GM18867 (cell line): ENCODE measurements at regions not wholly inside any gene's neighbourhood (a gene's known extent, or its start where the extent isn't known, plus 50 kb on each side); places are given as distances from the start of the nearest gene placed in this dataset.
A peak's percentile ranks its signal among the peaks of the same experiment; 100 is the strongest.
"Not testable (repeated sequence)": the region's sequence is repeated elsewhere in the genome, so short reads cannot be mapped to it uniquely, and the experiment has no call there.

Experiments used
- ATAC-seq: cut with Tn5 transposase; IDR thresholded peaks from one replicate; pipeline ENCODE4 v1.9.1; 2021; ENCODE audit warnings: mild to moderate bottlenecking, moderate library complexity; ENCODE audit not compliant: unreplicated experiment

DNA sequence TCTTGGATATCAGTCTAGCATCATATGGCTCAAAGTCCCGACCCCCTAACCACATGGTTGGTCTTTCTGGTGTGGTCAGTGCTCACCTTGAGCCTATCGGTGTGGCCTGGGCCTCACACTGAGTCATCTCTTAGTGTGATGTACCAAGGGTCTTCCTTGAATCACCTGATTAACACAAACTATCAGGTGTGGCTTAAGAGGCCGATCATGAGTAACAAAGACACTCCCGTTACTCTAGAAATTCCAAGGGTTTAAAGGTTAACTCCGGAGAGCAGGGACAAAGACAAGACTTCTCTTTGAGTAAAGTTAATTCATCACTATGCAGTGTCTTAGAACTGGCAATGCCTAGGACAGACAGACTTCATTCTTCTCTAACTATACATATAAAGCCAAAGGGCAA is 52.3 kb upstream of the ARMC3 start:
- no peak for ATAC-seq

DNA sequence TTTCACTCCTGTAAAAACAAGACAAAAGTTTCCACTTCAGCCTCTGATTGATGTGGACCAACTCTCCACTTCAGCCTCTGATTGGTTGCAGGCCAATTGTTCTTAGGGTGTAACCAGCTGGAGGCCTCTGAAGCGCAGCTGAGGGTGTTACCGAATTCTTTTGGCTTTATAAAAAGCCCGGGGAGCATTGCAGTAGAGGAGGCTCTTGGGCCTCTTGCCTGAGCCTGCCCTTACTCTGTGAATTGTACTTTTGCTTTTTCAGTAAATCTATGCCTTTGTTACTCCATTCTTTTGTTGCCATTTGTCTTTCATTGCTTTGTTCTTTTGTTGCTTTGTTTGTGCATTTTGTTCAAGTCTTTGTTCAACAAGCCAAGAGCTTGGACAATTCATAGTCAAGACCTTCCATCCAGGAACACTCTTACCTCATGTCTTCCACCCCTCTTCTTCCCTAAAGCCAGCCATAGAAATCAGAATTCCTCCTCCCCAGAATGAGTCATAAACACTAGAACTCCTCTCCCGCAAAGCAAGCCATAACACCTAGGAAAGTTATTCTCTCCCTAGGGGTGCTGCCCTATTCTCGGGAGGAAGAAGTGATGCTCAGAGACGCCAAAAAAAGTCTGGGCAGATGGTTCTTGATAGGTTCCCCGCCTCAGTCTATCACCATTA is 53.5 kb upstream of the ARMC3 start:
- ATAC-seq, result no peak

DNA sequence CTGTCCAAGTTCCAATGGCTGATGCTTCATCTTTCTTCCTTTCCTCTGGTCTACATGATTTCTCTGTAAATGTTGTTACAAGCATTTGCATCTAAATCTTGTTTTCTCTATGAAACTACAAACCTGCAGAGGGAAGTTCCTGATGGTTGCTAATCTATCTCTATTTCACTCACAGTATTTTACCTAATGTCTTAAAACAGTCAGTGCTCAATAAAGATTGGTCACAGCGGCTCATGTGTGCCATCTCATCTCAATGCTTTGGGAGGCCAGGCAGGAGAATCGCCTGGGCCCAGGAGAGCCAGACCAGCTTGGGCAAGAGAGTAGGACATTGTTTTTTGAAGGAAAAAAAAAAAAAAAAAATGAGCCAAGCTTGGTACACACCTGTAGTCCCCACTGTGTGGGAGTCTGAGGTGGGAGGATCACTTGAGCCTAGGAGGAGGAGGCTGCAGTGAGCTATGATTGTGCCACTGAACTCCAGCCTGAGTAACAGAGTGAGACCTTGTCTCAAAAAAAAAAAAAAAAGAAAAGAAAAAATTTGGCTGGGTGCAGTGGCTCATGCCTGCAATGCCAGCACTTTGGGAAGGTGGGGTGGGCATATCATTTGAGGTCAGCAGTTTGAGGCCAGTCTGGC is 71.3 kb upstream of the ARMC3 start:
- ATAC-seq, result peak; percentile 66

DNA sequence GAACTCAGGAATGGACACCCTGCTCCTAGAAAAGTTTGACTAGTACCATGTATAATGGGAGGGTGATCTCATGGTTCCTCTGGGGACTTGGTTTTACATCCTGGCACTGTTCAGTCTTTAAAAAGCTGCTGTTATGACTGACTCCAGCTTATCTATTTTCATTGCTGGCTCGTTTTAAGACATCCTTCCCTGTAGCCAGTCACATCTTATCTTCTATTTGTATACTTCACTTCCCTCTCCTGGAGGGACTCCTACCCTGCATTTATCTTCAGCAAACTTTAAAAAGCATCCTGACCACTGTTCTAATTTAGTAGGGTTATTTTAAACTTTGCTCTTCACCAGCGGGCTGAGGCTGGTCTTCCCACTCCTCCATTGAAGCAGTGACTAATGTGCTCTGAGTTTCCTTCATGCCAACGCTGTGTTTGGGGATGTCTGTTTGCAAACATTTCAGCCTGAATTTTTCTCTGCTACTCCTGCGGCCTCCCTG is 72.9 kb upstream of the ARMC3 start:
- no peak for ATAC-seq

DNA sequence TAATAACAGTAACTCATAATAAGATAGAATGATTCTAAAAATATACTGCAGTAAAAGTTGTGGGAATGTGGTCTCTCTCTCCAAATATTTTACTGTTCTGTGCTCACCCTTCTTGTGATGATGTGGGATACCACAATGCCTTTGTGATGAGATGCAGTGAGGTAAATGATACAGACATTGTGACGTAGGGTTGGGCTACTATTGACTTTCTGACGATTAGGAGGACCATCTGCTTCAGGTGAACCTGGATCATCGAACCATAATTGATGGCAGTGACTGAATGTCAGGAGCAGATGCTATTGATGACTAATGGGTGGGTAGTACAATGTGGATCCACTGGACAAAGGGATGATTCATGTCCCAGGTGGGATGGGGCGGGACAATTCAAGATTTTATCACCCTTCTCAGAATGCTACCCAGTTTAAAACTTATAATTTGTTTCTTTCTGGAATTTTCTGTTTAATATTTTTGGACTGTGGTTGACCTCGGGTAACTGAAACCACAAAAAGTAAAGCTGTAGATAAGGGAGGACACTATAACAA is 73.9 kb upstream of the ARMC3 start:
- no peak for ATAC-seq

DNA sequence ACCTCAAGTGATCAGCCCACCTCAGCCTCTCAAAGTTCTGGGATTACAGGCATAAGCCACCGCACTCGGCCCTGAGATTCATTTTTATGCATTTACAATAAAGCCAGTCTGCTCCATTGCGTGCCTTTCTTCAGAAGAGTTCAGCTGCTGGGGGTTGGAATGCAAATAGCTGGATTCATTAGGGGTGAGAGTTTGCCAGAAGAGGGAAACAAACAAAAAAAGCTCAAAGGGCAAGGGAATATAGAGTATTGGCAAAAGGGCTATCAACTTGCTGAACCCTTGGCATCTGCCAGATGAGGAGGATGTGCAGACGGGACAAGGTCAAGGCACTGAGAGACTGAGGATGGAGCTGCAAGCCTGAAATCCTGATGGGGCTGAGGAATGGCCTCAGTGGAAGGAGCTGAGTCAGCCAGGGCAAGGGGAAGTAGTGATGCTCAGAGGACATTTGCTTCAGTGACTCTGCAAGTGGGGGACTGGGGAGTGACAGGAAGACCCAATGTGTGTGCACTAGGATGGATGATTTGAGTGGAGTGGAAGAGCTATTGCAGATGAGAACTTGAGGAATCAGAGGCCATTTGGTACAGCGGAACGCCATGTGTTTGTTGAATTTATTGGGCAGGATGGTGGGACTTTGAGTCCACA is 75.0 kb upstream of the ARMC3 start:
- no peak for ATAC-seq

DNA sequence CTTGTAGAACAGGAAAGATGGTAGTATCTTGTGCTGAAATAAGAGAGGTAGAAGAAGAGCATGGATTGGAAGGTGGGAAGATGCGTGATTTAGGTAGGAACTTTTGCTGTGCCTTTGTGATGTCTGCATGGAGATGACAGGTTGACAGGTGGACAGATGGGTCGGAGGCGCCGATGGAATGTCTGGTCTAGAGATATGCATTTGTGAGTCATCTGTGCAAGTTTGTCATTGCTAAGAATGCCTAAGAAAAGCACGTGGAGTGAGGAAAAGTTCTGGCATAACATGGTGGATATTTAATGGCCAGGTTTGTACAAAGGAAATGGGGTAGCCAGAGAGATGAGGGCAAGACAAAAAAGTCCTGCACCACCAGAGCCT is 76.0 kb upstream of the ARMC3 start:
- ATAC-seq, result no peak

DNA sequence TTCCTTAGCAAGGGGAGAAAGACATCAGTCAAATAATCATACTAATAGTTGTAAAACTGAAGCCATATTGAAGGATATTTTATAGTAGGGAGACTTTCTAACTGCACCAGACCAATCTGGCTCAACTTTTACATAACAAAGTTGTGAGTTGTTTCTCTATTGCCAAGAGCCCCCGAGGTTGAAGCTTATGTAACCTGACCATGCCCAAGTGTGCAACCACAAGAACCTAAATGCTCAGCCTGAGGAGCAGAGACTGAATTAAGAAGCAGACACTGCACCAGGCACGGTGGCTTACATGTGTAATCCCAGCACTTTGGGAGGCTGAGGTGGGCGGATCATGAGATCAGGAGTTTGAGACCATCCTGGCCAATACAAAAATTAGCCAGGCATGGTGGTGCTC is 77.3 kb upstream of the ARMC3 start:
- ATAC-seq, result no peak

DNA sequence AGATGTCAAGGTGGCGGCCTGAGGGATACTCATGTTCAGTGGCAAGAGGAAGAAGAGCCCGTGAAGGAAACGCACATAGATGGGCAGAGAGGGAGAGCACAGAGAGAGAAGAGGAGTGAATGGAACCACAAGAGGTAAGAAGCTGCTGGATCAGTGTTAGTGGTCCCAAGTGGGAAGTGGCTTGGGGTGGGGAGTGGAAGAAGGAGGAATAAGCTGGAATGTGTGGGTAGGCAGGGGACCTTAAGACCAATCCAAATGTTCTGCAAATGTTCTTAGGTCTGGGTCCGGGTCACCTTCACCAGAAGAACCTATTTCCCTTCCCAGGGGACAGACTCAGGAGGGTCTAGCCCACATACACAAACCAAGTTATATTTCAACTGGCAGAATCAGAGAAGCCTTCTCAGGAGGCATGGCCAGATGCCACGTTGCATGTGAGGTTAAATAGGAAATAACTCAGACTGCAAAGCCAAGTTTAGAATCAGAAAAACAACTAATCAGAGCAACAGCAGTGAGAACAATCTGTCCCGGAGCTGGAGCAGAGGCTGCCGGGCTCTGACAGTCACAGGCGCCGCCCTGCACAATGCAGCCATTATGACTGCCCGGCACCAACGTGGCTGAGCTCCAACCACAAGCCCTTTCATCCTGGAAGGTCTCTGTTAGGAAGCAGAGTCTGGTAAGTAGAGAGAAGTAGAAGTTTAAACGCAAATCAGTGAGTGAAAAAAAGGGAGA is 78.6 kb upstream of the ARMC3 start:
- ATAC-seq, result no peak

DNA sequence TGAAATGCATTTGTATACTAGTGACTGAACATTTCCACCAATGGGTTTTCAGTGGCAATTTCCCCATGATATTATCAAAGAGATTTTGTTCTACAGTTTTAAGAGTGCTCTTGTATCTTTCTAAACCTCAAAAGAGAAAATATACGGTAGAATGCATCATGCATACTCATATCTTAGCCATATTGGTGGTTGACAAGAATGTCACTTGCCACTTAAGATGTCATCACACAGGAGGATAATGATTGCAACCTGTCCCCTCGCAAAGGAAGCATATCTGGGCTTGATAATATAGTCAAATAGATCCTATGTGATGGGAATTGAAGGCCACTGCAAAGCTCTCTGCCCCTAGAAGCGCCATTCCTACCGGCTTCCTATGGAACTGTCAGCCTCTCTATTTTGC is 79.3 kb upstream of the ARMC3 start:
- no peak for ATAC-seq

DNA sequence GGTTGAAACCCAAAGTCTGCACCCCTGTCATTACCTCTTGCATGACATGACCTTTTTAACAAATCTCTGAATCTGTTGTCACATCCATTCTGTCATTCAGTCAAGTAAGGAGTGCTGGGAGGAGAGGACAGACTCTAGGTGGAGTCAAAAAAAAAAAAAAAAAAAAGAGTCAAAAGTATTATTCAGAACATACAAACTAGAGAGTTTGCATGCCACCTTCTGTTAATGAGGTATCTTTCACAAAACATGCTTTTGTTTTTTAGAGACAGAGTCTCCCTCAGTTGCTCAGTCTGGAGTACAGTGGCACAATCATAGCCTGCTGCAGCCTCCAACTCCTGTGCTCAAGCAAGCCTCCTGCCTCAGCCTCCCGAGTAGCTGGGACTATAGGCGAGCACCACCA is 81.6 kb upstream of the ARMC3 start:
- no peak for ATAC-seq

DNA sequence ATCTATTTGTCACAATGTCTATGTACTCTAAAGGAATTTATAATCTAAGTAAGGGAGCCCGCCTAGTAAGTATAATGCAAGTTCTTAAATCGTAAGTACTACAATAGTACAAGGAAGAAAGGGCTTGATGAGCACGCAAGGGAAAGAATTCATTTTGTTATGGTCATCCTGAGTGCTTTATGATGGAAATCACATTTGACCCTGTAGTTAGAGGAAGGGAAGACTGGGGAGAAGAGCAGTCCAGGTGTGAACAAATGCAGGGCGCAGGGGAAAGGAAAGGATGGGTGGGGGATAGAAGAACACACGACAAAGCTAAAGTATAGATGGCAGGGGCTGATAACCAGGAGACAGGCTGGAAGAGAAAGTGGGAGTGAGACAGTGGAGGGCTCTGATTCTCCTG is 88.2 kb upstream of the ARMC3 start:
- ATAC-seq, result no peak

DNA sequence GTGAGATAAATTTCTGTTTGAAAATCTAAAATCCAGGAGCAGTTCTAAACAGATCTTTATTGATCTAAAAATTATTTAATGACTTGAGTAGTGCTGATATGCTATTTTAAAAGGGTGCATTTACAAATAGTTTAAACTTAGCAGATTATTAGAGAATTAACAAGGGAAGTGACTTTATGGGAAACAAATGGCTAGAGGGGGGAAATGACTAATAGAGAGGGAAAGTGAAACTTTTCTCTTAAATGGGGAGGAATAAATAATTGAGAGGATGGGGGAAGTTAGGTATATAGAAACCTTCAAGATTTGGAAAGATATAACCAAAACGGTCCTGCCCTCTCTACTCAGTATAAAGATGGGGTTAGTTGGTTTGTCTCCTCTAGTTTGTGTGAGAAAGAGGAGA is 90.1 kb upstream of the ARMC3 start:
- no peak for ATAC-seq

DNA sequence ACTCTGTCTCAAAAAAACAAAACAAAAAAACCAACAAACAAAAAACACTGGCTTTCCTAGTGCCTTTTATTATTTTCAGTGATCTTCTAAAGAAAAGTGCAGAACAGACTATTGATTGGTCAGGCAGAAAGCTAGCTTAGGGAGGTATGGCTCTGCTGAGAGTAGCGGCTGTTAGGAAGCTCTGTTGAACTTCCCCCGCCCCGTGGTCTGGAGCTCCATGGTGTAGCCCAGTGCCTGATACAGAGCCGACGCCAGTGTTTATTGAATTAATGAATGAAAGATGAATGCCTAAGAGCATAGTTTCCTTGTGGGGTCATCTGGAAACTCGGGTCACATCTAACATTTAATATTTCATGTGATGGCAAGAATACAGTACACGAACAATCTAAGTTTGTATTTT is 90.5 kb upstream of the ARMC3 start:
- no peak for ATAC-seq

DNA sequence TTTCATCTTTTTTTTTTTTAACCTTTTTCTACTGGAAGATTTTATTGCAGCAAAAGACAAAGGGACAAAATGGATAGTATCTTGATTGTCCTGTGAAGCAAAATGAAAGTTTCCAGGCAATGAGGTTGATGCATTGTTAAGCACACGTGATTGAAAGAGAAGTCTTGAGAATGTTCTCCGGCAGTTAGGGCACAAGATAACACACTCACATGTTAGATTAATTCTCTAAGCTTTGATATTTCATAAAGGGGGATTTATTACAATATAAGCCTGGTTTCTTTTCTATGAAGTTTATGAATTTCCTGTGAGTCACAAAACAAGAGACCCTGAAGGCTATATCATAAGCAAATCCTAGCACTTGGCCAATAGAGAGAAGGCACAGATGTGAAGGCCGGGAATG is 93.4 kb upstream of the ARMC3 start:
- no peak for ATAC-seq

DNA sequence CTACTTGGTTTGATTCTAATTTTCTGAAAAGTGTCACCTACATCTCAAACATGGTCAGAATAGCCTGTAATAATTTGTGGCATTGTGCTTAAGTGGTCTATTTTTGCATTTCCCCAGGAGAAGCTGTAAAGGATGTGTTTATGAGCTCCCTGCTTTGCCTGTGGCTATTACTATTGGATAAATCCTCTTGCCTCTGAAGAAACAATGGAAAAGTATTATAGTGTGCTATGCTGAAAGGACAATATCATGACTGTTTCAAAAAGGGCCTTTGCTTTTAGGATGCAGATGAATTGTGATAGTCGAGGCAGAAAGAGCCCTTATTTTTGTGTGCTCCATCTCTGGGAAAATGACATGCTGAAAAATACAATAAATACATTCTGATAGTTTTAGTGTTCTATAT is 94.1 kb upstream of the ARMC3 start:
- no peak for ATAC-seq

DNA sequence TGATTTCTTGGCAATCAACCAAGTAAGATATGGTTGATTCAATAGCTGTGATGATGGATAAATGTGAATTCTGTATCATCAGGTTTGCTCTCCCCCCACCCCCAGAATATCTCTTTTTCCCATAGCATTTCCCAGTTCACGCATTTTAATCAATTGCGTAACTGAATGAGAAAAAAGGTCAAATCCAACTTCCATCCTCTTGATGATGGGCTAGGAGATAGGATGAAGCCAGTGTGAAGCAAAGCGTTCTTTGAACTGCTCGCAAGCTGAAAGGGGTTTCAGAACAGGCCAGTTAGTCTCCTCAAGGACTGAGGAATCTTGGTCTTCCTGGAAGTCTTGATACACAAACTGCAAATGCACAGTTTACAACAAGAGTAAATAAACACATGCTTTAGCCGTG is 94.5 kb upstream of the ARMC3 start:
- no peak for ATAC-seq

DNA sequence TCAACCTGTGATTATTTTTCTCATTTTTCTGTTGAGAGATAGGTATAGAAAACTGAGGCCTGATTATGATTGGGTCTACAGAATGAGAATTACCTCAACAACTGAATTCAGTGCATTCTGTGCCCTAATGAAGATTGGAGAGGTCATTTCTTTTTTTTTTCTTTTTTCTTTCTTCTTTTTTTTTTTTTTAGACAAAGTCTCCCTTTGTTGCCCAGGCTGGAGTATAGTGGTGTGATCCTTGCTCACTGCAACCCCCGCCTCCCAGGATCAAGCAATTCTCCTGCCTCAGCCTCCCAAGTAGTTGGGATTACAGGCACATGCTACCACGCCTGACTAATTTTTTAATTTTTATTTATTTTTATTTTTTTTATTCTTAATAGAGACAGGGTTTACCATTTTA is 95.0 kb upstream of the ARMC3 start:
- no peak for ATAC-seq

DNA sequence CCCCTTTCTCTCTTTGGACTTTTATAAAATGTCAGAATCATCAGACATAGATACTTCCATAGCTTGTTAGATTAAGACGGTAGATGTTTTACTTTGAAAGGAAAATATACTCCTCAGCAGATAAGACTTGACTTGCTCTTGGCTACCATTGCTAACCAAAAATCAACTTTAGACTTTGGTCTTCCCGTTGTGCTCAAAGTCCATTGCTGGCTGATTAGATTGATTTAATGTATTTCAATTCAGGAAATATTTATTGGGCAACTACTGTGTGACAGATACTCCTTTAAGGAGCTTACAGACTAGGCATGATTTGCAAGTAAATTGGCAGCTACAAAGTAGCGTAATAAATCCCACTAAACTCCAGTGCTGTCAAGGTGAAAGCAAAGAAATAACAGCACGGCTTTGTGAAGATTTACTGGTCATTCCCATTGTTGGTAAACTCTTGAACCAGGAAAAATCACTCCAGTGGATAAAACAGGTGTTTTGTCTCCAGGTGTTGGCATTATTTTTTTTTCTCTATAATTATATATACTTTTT is 95.7 kb upstream of the ARMC3 start:
- no peak for ATAC-seq

DNA sequence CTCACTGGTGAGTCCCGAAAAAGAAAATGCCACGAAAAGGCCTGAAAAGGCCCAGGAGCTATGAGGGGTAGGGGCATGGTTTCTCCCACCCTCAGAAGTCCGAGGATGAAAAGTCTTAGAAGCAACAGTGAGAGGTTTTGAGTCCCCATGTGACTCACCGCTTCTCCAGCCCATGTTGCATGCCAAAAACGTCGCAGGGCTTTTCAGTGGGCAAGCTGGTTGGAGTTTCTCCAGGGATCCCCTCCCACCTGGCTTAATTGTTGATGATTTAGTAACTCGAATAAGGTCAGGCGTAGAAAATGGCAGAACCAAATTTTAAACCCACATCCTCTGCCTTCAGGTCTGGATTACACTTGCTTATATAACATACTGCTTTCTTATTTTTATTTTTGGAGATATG is 96.3 kb upstream of the ARMC3 start:
- no peak for ATAC-seq

DNA sequence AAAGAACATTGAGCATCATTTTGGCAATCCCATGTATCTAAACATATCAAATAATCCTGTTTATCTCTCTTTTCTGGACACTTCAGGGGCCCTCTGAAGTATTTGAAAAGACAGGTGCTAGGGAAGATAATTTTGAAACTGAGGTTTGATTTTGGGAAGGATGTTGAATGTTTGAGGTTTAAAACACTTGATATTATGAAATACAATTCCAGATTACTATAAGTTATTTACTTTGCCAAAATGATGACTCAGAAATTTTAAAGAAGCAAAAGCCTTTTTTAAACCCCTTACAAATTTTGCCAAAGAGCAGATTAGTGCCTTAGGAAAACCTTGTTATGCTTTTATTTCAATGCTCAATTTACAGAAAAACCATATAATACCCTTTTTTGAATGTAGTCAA is 99.1 kb upstream of the ARMC3 start:
- not testable (repeated sequence) for ATAC-seq
